ENCODE measurements at regions not wholly inside any gene's neighbourhood (a gene's known extent, or its start where the extent isn't known, plus 50 kb on each side); places are given as distances from the start of the nearest gene placed in this dataset.

GRCh38 chr2:217289907-217290280 lies 430.0 kb upstream of the TNP1 start:
- Mint-ChIP-seq H3K4me3 (peak overlapping the region; percentile 29; the same call in 1 of the 2 replicates), H3K36me3 (ENCODE audit: low read depth) (peaks cover 9% of the 10 kb centered on the region; the same call in 1 of the 2 replicates), H3K4me1 (ENCODE audit: low read depth) (peaks cover 63% of the 10 kb centered on the region), H3K27ac (peak overlapping the region; percentile 56), H3K27me3 (ENCODE audit: insufficient read depth) (no peaks in the 10 kb centered on the region; the same call in 1 of the 2 replicates), H3K9me3 (no peaks in the 10 kb centered on the region)
- DNase-seq = peak; percentile 51
- TF ChIP-seq CTCF (IDR thresholded peaks at IDR 0.05) = no peak

- Mint-ChIP-seq H3K4me1 (ENCODE audit: low read depth) (peaks cover 63% of the 10 kb centered on the region), H3K4me3 (no peak overlapping the region)
- TF ChIP-seq CTCF (IDR thresholded peaks at IDR 0.05) = no peak
Measured at GRCh38 chr2:217289177-217289906, 429.5 kb upstream of the TNP1 start.

GRCh38 chr2:217288472-217289063 lies 428.7 kb upstream of the TNP1 start:
- no peak for TF ChIP-seq CTCF (IDR thresholded peaks at IDR 0.05)
- H3K4me1 Mint-ChIP-seq (ENCODE audit: low read depth) = peaks cover 64% of the 10 kb centered on the region
- no peak overlapping the region for H3K4me3 Mint-ChIP-seq
- H3K9me3 Mint-ChIP-seq = no peaks in the 10 kb centered on the region
- DNase-seq = no peak
- H3K27me3 Mint-ChIP-seq (ENCODE audit: insufficient read depth) = no peaks in the 10 kb centered on the region; the same call in 1 of the 2 replicates
- H3K27ac Mint-ChIP-seq = no peak overlapping the region
- H3K36me3 Mint-ChIP-seq (ENCODE audit: low read depth) = peaks cover 9% of the 10 kb centered on the region; the same call in 1 of the 2 replicates

More at GRCh38 chr2:217289177-217289906, 429.5 kb upstream of the TNP1 start:
- DNase-seq = no peak
- Mint-ChIP-seq H3K9me3 (no peaks in the 10 kb centered on the region), H3K36me3 (ENCODE audit: low read depth) (peaks cover 9% of the 10 kb centered on the region; the same call in 1 of the 2 replicates), H3K27ac (peak overlapping the region; percentile 56; the same call in 1 of the 2 replicates), H3K27me3 (ENCODE audit: insufficient read depth) (no peaks in the 10 kb centered on the region; the same call in 1 of the 2 replicates)

- Mint-ChIP-seq H3K36me3 (ENCODE audit: low read depth) (peaks cover 9% of the 10 kb centered on the region; the same call in 1 of the 2 replicates), H3K27me3 (ENCODE audit: insufficient read depth) (no peaks in the 10 kb centered on the region), H3K4me1 (ENCODE audit: low read depth) (peaks cover 77% of the 10 kb centered on the region), H3K27ac (peak overlapping the region; percentile 36; the same call in 1 of the 2 replicates), H3K9me3 (no peaks in the 10 kb centered on the region), H3K4me3 (no peak overlapping the region)
- no peak for TF ChIP-seq CTCF (IDR thresholded peaks at IDR 0.05)
- DNase-seq = peak; percentile 76
Measured at GRCh38 chr2:217286833-217287232, 427.0 kb upstream of the TNP1 start.

GRCh38 chr2:217285926-217286325 lies 426.1 kb upstream of the TNP1 start:
- Mint-ChIP-seq H3K27ac (no peak overlapping the region), H3K27me3 (ENCODE audit: insufficient read depth) (no peaks in the 10 kb centered on the region), H3K36me3 (ENCODE audit: low read depth) (peaks cover 9% of the 10 kb centered on the region; the same call in 1 of the 2 replicates), H3K9me3 (no peaks in the 10 kb centered on the region), H3K4me1 (ENCODE audit: low read depth) (peaks cover 82% of the 10 kb centered on the region), H3K4me3 (no peak overlapping the region)
- DNase-seq = no peak
- TF ChIP-seq CTCF (IDR thresholded peaks at IDR 0.05) = no peak

All from HFFc6 (cell line).